NCI-H82 treated with DMSO at 0.1 percent for 48 hours (cell line): ENCODE measurements at regions not wholly inside any gene's neighbourhood (a gene's known extent, or its start where the extent isn't known, plus 50 kb on each side); places are given as distances from the start of the nearest gene placed in this dataset.
"Not testable (repeated sequence)": the region's sequence is repeated elsewhere in the genome, so short reads cannot be mapped to it uniquely, and the experiment has no call there.

Experiments
- DNase-seq: peaks from one replicate; lab custom pipeline; 2025; ENCODE audit not compliant: unreplicated experiment; lab: John Stamatoyannopoulos, UW

DNA sequence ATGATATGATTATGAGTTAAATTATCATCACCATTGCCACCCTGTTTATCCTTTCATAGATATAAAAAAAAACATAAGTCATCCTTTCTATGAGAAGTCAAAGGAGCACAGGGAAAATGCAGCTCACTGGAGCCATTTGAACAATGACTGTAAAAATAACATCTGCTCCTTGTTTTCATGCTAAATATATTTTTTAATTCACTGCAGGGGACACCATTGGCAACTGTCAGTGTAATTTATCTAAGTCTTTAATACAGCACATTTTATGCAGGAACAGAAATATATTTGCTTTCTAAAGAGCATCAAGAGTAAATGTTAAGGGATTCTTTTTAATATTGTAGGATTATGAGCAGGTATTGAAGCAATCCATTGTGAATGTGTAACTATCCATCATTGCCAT, 371.3 kb downstream of the ZBBX start:
- DNase-seq, result no peak

- DNase-seq, result no peak
Observed at GRCh38 chr3:167001374-167001773, 378.7 kb downstream of the ZBBX start.

DNA sequence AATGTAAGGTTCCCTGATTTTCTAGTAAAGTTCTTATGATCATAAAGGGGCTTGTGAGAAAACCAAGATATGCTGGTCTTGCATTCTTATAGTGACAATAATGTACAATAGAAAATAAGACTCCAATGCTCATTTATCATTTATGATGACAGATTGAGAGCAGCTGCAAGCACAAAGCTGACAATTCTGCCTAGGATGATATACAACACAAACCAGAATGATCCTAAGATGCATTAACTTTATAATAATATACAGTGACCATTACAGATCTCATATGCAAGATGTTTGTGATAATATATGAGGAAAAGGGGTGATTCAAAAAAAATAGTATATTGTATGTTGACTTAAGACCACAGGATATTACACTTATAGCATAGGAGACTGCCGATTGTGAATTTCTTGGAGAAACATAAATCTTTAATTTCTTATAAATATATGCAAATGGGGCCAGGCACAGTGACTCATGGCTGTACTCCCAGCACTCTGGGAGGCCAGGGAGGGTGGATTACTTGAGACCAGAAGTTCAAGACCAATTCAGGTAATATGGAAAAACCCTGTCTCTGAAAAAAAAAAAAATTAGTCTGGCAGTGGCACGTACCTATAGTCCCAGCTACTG, 387.0 kb downstream of the ZBBX start:
- DNase-seq, result no peak

GRCh38 chr3:166986000-166986399, 394.1 kb downstream of the ZBBX start:
- peak; percentile 24 for DNase-seq

GRCh38 chr3:166975796-166976195, 404.3 kb downstream of the ZBBX start:
- not testable (repeated sequence) for DNase-seq

- not testable (repeated sequence) for DNase-seq
Observed at GRCh38 chr3:166967714-166968113, 412.4 kb downstream of the ZBBX start.

DNA sequence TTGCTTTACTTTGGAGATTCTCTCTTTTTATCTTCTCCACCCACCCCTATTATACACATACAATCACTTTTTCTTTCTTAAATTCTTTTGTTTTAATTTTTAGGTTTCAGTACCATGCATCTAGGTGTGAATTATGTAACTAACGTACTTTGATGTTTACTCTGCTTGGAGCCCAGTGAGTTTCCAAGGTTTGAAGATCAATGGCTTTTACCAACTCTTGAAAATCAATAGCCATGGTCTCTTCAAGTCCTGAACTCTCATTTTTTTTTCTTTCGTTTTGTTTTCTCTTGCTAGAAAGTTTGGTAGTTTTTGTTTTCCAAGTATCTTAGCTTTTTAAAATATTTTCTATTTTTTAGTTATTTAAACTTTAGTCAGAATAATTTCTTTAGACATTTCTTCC, 417.2 kb downstream of the ZBBX start:
- DNase-seq, result no peak

DNA sequence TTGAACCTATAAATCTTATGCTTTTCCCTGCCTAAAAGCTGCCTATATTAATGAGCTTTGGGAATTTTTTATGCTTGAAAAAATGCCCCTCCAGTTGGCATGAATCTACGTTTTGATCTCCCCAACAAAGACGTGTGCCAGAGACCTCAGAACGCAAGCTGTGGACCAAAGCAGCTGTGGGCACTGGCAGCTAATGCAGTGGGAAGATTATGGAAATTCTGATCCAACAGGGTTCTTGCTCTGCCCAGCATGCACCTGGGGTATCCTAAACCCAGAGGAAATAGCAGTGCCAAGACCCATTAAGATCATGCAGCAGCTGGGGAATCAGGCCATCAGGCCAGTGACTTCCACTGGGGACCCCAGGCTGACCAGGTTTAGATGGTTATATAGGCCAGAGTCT, 423.0 kb downstream of the ZBBX start:
- no peak for DNase-seq

DNA sequence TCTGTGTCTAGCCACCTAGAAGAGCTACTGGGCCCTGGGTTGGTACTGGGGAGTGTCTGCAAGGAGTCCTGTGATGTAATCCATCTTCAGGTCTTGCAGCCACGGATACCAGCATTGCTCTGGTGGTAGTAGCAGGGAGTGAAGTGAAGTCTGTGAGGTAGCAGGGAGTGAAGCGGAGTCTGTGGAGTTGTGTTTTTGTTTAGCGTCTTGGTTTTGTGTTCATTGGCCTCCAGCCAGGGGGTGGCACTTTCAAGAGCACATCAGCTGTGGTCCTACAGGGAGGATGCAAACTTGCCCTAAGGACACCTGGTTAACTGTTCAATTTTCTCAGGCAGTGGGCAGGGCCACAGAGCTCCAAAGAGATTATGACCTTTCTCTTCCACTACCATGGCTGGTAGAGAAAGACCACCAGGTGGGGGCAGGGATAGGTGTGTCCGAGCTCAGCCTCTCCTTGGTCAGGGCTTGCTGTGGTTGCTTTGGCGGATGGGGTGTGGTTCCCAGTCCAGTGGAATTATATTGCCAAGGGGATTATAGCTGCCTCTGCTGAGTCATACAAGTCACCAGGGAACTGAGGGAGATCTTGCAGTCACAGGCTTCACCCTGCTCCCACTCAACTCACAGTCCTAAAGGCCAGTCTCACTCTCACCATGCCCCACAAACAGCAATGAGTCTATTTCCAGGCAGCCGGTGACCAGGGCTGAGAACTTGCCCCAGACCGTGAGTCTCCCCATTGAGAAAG, 424.7 kb downstream of the ZBBX start:
- no peak for DNase-seq

DNA sequence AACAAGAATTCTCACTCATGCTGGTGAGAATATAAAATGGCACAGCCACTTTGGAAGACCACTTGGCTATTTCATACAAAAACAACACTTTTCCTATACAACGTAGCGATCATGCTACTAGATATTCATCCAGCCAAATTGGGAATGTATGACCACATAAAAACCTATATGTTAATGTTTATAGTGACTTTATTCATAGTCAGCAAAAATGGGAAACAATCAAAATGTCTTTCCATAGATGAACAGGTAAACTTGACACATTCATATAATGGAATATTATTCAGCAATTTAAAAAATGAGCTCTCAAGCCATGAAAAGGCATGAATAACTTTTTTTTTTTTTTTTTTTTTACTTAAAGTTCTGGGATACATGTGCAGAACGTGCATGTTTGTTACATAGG, 445.2 kb downstream of the ZBBX start:
- no peak for DNase-seq

GRCh38 chr3:166917437-166917836, 462.7 kb downstream of the ZBBX start:
- no peak for DNase-seq

DNA sequence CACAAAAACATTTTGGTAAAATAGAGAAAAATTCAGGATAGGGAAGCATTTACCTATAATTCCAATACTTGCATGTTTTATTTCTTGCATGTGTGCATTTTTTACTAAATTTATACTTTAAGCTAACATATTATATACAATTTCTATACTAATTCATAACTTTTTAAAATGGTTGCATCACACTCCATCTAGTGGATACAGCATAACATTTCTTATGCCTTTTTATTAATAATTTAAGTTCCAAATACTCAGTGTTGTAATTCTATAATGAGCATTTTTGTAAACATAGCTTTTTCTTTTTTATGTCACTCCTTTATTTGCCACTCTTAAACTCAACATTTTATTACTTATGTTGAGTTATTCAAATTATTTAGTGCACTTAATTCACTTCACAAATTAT, 477.7 kb downstream of the ZBBX start:
- no peak for DNase-seq

GRCh38 chr3:166900866-166901577, 479.1 kb downstream of the ZBBX start:
- no peak for DNase-seq

GRCh38 chr3:166897811-166898210, 482.3 kb downstream of the ZBBX start:
- no peak for DNase-seq

DNA sequence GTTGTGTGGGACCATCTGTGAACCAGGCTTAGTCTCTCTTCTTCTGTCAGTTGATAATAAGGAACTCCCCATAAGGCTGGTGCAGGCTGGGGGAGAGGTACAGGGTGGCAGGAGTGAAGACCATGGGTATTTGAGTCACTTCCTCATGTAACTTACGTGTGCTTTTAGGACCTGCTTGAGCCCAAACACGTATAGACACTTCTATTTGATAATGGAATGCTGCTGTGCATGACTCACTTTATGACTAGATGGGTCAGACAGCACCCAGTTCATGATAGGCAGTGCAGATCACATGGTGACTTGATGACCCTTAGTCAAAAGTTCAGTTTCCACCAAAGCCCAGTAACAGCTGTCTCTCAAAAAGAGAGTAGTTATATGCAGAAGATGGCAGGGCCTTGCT, 490.9 kb downstream of the ZBBX start:
- no peak for DNase-seq

- no peak for DNase-seq
Observed at GRCh38 chr3:166879661-166880060, 500.4 kb downstream of the ZBBX start.

DNA sequence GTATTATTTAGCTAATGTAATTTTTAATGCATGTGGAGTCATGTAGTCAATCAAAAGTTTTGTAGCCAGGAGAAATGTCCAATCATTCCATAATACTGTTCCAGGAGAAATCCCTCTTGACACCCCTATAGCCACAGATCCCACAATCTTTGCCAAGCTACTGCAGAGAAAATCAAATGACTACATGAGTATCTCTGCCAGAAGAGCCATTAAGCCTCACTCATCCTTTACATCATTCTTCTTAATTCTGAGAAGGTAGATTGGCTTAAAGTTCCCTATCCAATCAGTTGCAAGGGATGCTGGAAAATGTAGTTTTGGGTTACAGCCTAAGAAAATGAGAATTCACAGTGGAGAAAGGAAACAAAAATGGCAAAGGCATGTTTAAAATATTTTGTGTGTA, 502.1 kb downstream of the ZBBX start:
- DNase-seq, result no peak

- DNase-seq, result no peak
Observed at GRCh38 chr3:166864473-166865467, 515.3 kb downstream of the ZBBX start.

GRCh38 chr3:166860217-166860616, 519.9 kb downstream of the ZBBX start:
- no peak for DNase-seq

DNA sequence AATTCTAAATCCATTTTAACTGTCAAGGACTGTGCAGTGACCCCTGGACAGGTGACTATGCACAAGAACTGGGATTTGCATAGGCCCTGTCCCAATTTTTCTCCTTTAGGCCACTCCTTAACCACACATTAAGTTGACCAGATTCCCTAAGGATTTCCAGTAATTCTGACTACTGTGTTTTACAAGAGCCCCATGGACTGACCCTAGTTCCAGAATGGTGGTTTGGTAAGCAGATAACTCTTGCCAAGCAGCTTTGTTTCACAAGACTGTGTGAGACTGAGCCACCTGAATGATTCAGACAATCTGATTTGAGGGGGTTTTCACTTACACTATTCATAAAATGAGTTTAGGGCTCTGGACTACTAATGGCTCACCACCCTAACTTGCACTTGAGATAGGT, 535.8 kb downstream of the ZBBX start:
- DNase-seq, result no peak

GRCh38 chr3:166842784-166843183, 537.3 kb downstream of the ZBBX start:
- DNase-seq, result not testable (repeated sequence)
